ENCODE measurements at regions not wholly inside any gene's neighbourhood (a gene's known extent, or its start where the extent isn't known, plus 50 kb on each side); places are given as distances from the start of the nearest gene placed in this dataset.

DNA sequence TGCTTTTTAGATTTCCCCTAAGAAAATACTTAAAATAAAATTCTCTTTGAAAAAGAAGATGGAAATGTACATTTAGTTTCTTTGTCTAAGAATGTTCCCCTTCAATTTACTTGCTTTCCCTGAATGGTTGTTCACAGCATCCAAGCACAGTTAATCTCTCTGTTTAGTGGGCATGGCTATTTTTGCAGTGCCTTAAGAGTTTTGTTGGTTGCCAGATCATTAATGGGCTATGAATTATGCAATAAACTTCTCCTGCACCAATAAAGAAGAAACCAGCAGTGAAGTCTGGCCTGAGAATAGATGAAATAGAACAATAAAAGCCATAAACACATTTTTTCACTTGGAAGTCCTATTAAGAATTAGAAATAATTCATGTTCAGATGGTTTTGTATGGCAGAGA, 980.4 kb upstream of the IGFBP7 start:
- H3K23ac ChIP-seq (ENCODE audit: low read length in 2 of 2), result no peak overlapping the region
- no peak overlapping the region for H3K9ac ChIP-seq (ENCODE audit: low read length)
- H3K9me3 ChIP-seq (ENCODE audit: control insufficient read depth, low read length), result no peaks in the 10 kb centered on the region
- no peak overlapping the region for H2AFZ ChIP-seq (ENCODE audit: low read depth, low read length)
- H3K27ac ChIP-seq (ENCODE audit: low read length, poor library complexity, severe bottlenecking), result no peak overlapping the region
- H2AK5ac ChIP-seq (ENCODE audit: low read length, severe bottlenecking), result no peak overlapping the region
- no peak overlapping the region for H2BK15ac ChIP-seq (ENCODE audit: low read depth, poor library complexity, severe bottlenecking)
- no peak for DNase-seq
- no peaks in the 10 kb centered on the region for H3K27me3 ChIP-seq (ENCODE audit: control insufficient read depth in 1 of 2, insufficient read depth in 1 of 2, low read length in 2 of 2)
- no peaks in the 10 kb centered on the region for H3K36me3 ChIP-seq (ENCODE audit: control insufficient read depth in 1 of 2, insufficient read depth in 2 of 2, low read depth in 1 of 2, low read length in 2 of 2)
- no peak overlapping the region for H2BK120ac ChIP-seq (ENCODE audit: low read depth, low read length)
- H3K79me1 ChIP-seq (replicated peaks; ENCODE audit: low read length, poor library complexity, severe bottlenecking), result no peaks in the 10 kb centered on the region
- no peak overlapping the region for H3K4me3 ChIP-seq (ENCODE audit: insufficient read depth in 1 of 2, low read depth in 1 of 2, low read length in 2 of 2)
- H3K4ac ChIP-seq (ENCODE audit: low read depth in 1 of 2, low read length in 2 of 2), result no peak overlapping the region
- H3K4me1 ChIP-seq (ENCODE audit: control insufficient read depth, insufficient read depth, low read depth, low read length), result no peaks in the 10 kb centered on the region
- no peak overlapping the region for H4K91ac ChIP-seq (ENCODE audit: low read length)
- no peak overlapping the region for H3K4me2 ChIP-seq (ENCODE audit: low read length, poor library complexity, severe bottlenecking)
- no peak overlapping the region for H2BK5ac ChIP-seq (ENCODE audit: low read depth, low read length, poor library complexity, severe bottlenecking)
- no peak overlapping the region for H3K18ac ChIP-seq (ENCODE audit: low read depth in 1 of 2, low read length in 2 of 2)
- H2BK12ac ChIP-seq (ENCODE audit: low read length in 2 of 2), result no peak overlapping the region
- H4K8ac ChIP-seq (ENCODE audit: low read length), result no peak overlapping the region
- H3K14ac ChIP-seq (ENCODE audit: low read length in 2 of 2), result no peak overlapping the region

DNA sequence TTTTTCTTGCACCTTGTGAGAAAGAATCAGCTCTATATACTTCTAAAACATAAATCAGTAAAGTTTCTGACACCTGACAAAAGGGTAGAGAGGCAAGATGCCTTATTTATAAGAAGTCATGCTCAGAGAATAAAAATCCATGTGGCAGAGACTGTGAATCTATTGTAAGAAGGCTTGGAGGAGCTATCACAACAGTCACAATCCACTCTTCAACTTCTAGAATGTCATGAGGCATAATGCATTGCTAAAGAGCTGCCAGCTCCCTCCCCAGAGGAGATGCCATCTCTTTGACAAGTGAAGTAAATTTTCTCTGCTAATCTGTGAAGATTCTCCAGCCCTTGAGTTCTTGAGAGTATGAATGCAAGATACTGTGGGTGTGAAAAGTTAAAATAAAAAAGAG, 971.2 kb upstream of the IGFBP7 start:
- Histone ChIP-seq H3K14ac (ENCODE audit: low read length in 2 of 2) (no peak overlapping the region), H2AFZ (ENCODE audit: low read depth, low read length) (no peak overlapping the region), H2BK12ac (ENCODE audit: low read length in 2 of 2) (no peak overlapping the region), H3K4me1 (ENCODE audit: control insufficient read depth, insufficient read depth, low read depth, low read length) (no peaks in the 10 kb centered on the region), H3K27me3 (ENCODE audit: control insufficient read depth in 1 of 2, insufficient read depth in 1 of 2, low read length in 2 of 2) (no peaks in the 10 kb centered on the region), H2BK5ac (ENCODE audit: low read depth, low read length, poor library complexity, severe bottlenecking) (no peak overlapping the region), H3K79me1 (replicated peaks; ENCODE audit: low read length, poor library complexity, severe bottlenecking) (no peaks in the 10 kb centered on the region), H4K91ac (ENCODE audit: low read length) (no peak overlapping the region), H3K18ac (ENCODE audit: low read depth in 1 of 2, low read length in 2 of 2) (no peak overlapping the region), H3K9ac (ENCODE audit: low read length) (no peak overlapping the region), H2AK5ac (ENCODE audit: low read length, severe bottlenecking) (no peak overlapping the region), H2BK120ac (ENCODE audit: low read depth, low read length) (no peak overlapping the region), H4K8ac (ENCODE audit: low read length) (no peak overlapping the region), H3K4ac (ENCODE audit: low read depth in 1 of 2, low read length in 2 of 2) (no peak overlapping the region), H2BK15ac (ENCODE audit: low read depth, poor library complexity, severe bottlenecking) (no peak overlapping the region), H3K23ac (ENCODE audit: low read length in 2 of 2) (no peak overlapping the region), H3K4me3 (ENCODE audit: insufficient read depth in 1 of 2, low read depth in 1 of 2, low read length in 2 of 2) (no peak overlapping the region), H3K36me3 (ENCODE audit: control insufficient read depth in 1 of 2, insufficient read depth in 2 of 2, low read depth in 1 of 2, low read length in 2 of 2) (no peaks in the 10 kb centered on the region), H3K9me3 (ENCODE audit: control insufficient read depth, low read length) (no peaks in the 10 kb centered on the region), H3K4me2 (ENCODE audit: low read length, poor library complexity, severe bottlenecking) (no peak overlapping the region), H3K27ac (ENCODE audit: low read length, poor library complexity, severe bottlenecking) (no peak overlapping the region)
- DNase-seq, result no peak

DNA sequence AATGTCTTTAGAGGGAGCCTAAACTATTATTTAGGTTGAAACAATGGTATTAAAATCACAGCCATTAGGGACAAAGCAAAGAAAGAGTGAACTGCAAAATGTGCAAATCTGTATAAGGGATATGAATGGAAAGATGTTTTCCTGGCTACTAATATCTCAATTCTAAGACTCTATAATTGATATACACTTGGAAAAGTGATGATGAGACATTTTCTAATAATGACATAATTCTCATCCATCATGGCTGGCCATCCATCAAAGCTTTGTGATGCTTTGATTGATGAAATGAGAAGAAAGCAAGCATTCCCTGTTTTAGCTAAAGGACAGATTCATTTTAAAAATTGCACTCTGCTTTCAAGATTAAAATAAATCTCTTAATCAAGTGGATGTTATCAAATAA, 965.5 kb upstream of the IGFBP7 start:
- Histone ChIP-seq H4K8ac (ENCODE audit: low read length) (no peak overlapping the region), H2BK15ac (ENCODE audit: low read depth, poor library complexity, severe bottlenecking) (no peak overlapping the region), H3K27me3 (ENCODE audit: control insufficient read depth in 1 of 2, insufficient read depth in 1 of 2, low read length in 2 of 2) (no peaks in the 10 kb centered on the region), H3K4me2 (ENCODE audit: low read length, poor library complexity, severe bottlenecking) (no peak overlapping the region), H3K79me1 (replicated peaks; ENCODE audit: low read length, poor library complexity, severe bottlenecking) (no peaks in the 10 kb centered on the region), H3K14ac (ENCODE audit: low read length in 2 of 2) (no peak overlapping the region), H3K23ac (ENCODE audit: low read length in 2 of 2) (no peak overlapping the region), H3K9ac (ENCODE audit: low read length) (no peak overlapping the region), H3K4me1 (ENCODE audit: control insufficient read depth, insufficient read depth, low read depth, low read length) (no peaks in the 10 kb centered on the region), H3K36me3 (ENCODE audit: control insufficient read depth in 1 of 2, insufficient read depth in 2 of 2, low read depth in 1 of 2, low read length in 2 of 2) (no peaks in the 10 kb centered on the region), H2AFZ (ENCODE audit: low read depth, low read length) (no peak overlapping the region), H2AK5ac (ENCODE audit: low read length, severe bottlenecking) (no peak overlapping the region), H3K27ac (ENCODE audit: low read length, poor library complexity, severe bottlenecking) (no peak overlapping the region), H2BK5ac (ENCODE audit: low read depth, low read length, poor library complexity, severe bottlenecking) (no peak overlapping the region), H4K91ac (ENCODE audit: low read length) (no peak overlapping the region), H2BK12ac (ENCODE audit: low read length in 2 of 2) (no peak overlapping the region), H3K4ac (ENCODE audit: low read depth in 1 of 2, low read length in 2 of 2) (no peak overlapping the region), H3K18ac (ENCODE audit: low read depth in 1 of 2, low read length in 2 of 2) (no peak overlapping the region), H3K4me3 (ENCODE audit: insufficient read depth in 1 of 2, low read depth in 1 of 2, low read length in 2 of 2) (no peak overlapping the region), H3K9me3 (ENCODE audit: control insufficient read depth, low read length) (peaks cover 6% of the 10 kb centered on the region), H2BK120ac (ENCODE audit: low read depth, low read length) (no peak overlapping the region)
- no peak for DNase-seq

DNA sequence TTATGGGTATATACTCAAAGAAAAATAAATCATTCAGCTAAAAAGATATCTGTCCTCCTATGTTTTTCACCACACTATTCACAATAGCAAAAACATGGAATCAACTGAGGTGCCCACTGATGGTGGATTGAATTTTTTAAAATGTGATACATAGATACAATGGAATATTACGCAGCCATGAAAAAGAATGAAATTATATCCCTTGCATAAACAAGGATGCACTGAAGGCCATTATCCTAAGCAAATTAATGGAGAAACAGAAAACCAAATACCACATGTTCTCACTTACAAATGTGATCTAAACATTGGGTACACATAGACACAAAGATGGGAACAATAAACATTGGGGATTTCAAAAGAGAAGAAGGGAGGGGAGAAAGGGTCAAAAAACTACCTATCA, 964.2 kb upstream of the IGFBP7 start:
- DNase-seq, result no peak
- H3K9ac ChIP-seq (ENCODE audit: low read length), result no peak overlapping the region
- H3K27ac ChIP-seq (ENCODE audit: low read length, poor library complexity, severe bottlenecking), result no peak overlapping the region
- H3K23ac ChIP-seq (ENCODE audit: low read length in 2 of 2), result no peak overlapping the region
- no peak overlapping the region for H2AFZ ChIP-seq (ENCODE audit: low read depth, low read length)
- H3K4me3 ChIP-seq (ENCODE audit: insufficient read depth in 1 of 2, low read depth in 1 of 2, low read length in 2 of 2), result no peak overlapping the region
- no peaks in the 10 kb centered on the region for H3K36me3 ChIP-seq (ENCODE audit: control insufficient read depth in 1 of 2, insufficient read depth in 2 of 2, low read depth in 1 of 2, low read length in 2 of 2)
- WGBS, result no CpG with 5 or more reads among the region's 1 CpG
- no peak overlapping the region for H4K91ac ChIP-seq (ENCODE audit: low read length)
- no peak overlapping the region for H2BK15ac ChIP-seq (ENCODE audit: low read depth, poor library complexity, severe bottlenecking)
- H3K18ac ChIP-seq (ENCODE audit: low read depth in 1 of 2, low read length in 2 of 2), result no peak overlapping the region
- no peak overlapping the region for H2BK5ac ChIP-seq (ENCODE audit: low read depth, low read length, poor library complexity, severe bottlenecking)
- no peak overlapping the region for H3K4me2 ChIP-seq (ENCODE audit: low read length, poor library complexity, severe bottlenecking)
- H3K14ac ChIP-seq (ENCODE audit: low read length in 2 of 2), result no peak overlapping the region
- H2BK120ac ChIP-seq (ENCODE audit: low read depth, low read length), result no peak overlapping the region
- H3K9me3 ChIP-seq (ENCODE audit: control insufficient read depth, low read length), result peaks cover 6% of the 10 kb centered on the region
- no peaks in the 10 kb centered on the region for H3K79me1 ChIP-seq (replicated peaks; ENCODE audit: low read length, poor library complexity, severe bottlenecking)
- H2AK5ac ChIP-seq (ENCODE audit: low read length, severe bottlenecking), result no peak overlapping the region
- no peaks in the 10 kb centered on the region for H3K27me3 ChIP-seq (ENCODE audit: control insufficient read depth in 1 of 2, insufficient read depth in 1 of 2, low read length in 2 of 2)
- H2BK12ac ChIP-seq (ENCODE audit: low read length in 2 of 2), result no peak overlapping the region
- no peak overlapping the region for H3K4ac ChIP-seq (ENCODE audit: low read depth in 1 of 2, low read length in 2 of 2)
- no peak overlapping the region for H4K8ac ChIP-seq (ENCODE audit: low read length)
- H3K4me1 ChIP-seq (ENCODE audit: control insufficient read depth, insufficient read depth, low read depth, low read length), result no peaks in the 10 kb centered on the region

All from mesenchymal stem cell (in vitro differentiated cells and primary cell).